Left lobe of liver (tissue), 2 donors: ENCODE measurements at regions not wholly inside any gene's neighbourhood (a gene's known extent, or its start where the extent isn't known, plus 50 kb on each side); places are given as distances from the start of the nearest gene placed in this dataset.

ENCODE experiments used
- ATAC-seq: fragments of 200-7000 bp; cut with Tn5 transposase; one replicate; pipeline ENCODE4 v1.9.1; 2020; ENCODE audit warnings: mild to moderate bottlenecking, moderate library complexity
- DNase-seq: peaks from one replicate; pipeline ENCODE4 v3.0.0-alpha.2; 2020; ENCODE audit warnings: low spot score
- donor health status: DM: no; HTN: no; CAD: no; lungs with moderate emphysema.
- donor health status: DM: no; HTN: yes; CAD: no.

- ATAC-seq (no peak), DNase-seq (no peak)
These were observed 68.5 kb upstream of the PRR20G start for GRCh38 chr3:127356381-127356780.

- ATAC-seq (no peak), DNase-seq (no peak)
These were observed 66.9 kb upstream of the PRR20G start for GRCh38 chr3:127354761-127355160.

- no peak for ATAC-seq
- no peak for DNase-seq
These were observed 64.8 kb upstream of the PRR20G start for GRCh38 chr3:127352612-127353011.

GRCh38 chr3:127351775-127352350, 64.0 kb upstream of the PRR20G start:
- no peak for ATAC-seq

GRCh38 chr3:127351321-127351720, 63.5 kb upstream of the PRR20G start:
- no peak for DNase-seq
- ATAC-seq: no peak

More at GRCh38 chr3:127351775-127352350, 64.0 kb upstream of the PRR20G start:
- DNase-seq: no peak

- DNase-seq: no peak
- no peak for ATAC-seq
These were observed 62.6 kb upstream of the PRR20G start for GRCh38 chr3:127350172-127351050.

- DNase-seq (no peak), ATAC-seq (no peak)
These were observed 61.8 kb upstream of the PRR20G start for GRCh38 chr3:127349501-127350171.

GRCh38 chr3:127342735-127343134, 54.9 kb upstream of the PRR20G start:
- no peak for DNase-seq
- no peak for ATAC-seq

GRCh38 chr3:127339928-127340861, 52.3 kb upstream of the PRR20G start:
- ATAC-seq: peak; percentile 59
- no peak for DNase-seq

GRCh38 chr3:127339016-127339415, 51.2 kb upstream of the PRR20G start:
- ATAC-seq: no peak
- no peak for DNase-seq

GRCh38 chr3:127337911-127338531, 50.2 kb upstream of the PRR20G start:
- ATAC-seq (no peak), DNase-seq (no peak)
